ENCODE measurements at regions not wholly inside any gene's neighbourhood (a gene's known extent, or its start where the extent isn't known, plus 50 kb on each side); places are given as distances from the start of the nearest gene placed in this dataset.

- TF ChIP-seq EZH2 (IDR thresholded peaks at IDR 0.05; ENCODE audit: insufficient read depth, poor library complexity, severe bottlenecking) = no peak
- TF ChIP-seq EZH2phosphoT487 (IDR thresholded peaks at IDR 0.05; ENCODE audit: insufficient read depth, low read depth) = no peak
Measured at GRCh38 chr4:29014555-29014954, 1705.6 kb upstream of the PCDH7 start.
